CD8-positive, alpha-beta memory T cell (primary cell): ENCODE measurements at regions not wholly inside any gene's neighbourhood (a gene's known extent, or its start where the extent isn't known, plus 50 kb on each side); places are given as distances from the start of the nearest gene placed in this dataset.
A peak's percentile ranks its signal among the peaks of the same experiment; 100 is the strongest.

Source experiments
- CTCF ChIA-PET: fragments of 350-600 bp; sonication (Branson Sonifier 250); formaldehyde crosslinking; loops from one replicate; lab custom pipeline; 2021; ENCODE audit warnings: antibody characterized with exemption; lab: Charles Lee
- POLR2A ChIA-PET: fragments of 350-600 bp; sonication (Branson Sonifier 250); formaldehyde crosslinking; loops from one replicate; lab custom pipeline; 2021; ENCODE audit warnings: antibody characterized with exemption; lab: Charles Lee
- DNase-seq, 5 donors: peaks; one replicate each; pipeline versions ENCODE4 v3.0.0 to v3.0.0-alpha.2; 2020 to 2022; ENCODE audit warnings: mixed read lengths in 1 of 5
- H3K27ac ChIP-seq: one replicate; pipeline ENCODE4 v1.7.0; 2013; ENCODE audit warnings: low read depth, mild to moderate bottlenecking, low read length, moderate library complexity
- H3K27me3 ChIP-seq: 2 replicates; pipeline ENCODE4 v1.7.0; 2013; ENCODE audit warnings: low read length, mild to moderate bottlenecking; ENCODE audit not compliant: insufficient read depth, poor library complexity, severe bottlenecking
- H3K36me3 ChIP-seq: 2 replicates; pipeline ENCODE4 v1.7.0; 2013; ENCODE audit warnings: mild to moderate bottlenecking, low read length, moderate library complexity; ENCODE audit not compliant: insufficient read depth
- H3K4me1 ChIP-seq: 2 replicates; pipeline ENCODE4 v1.7.0; 2013; ENCODE audit warnings: mild to moderate bottlenecking, low read length, moderate library complexity; ENCODE audit not compliant: insufficient read depth
- H3K4me3 ChIP-seq: 2 replicates; pipeline ENCODE4 v1.7.0; 2013; ENCODE audit warnings: mild to moderate bottlenecking, low read length
- H3K9me3 ChIP-seq: 2 replicates; pipeline ENCODE4 v1.7.0; 2013; ENCODE audit warnings: mild to moderate bottlenecking, low read length
- H3K27ac Mint-ChIP-seq, 8 donors: one replicate each; pipeline ENCODE4 v1.8.0; 2020 to 2021; ENCODE audit warnings: mixed read lengths in 8 of 8, mild to moderate bottlenecking in 6 of 8, inconsistent platforms in 3 of 8, moderate library complexity in 3 of 8
- H3K27me3 Mint-ChIP-seq, 2 donors: one replicate each; pipeline ENCODE4 v1.8.0; 2020 to 2021; ENCODE audit warnings: mixed read lengths in 2 of 2, mild to moderate bottlenecking in 1 of 2, moderate library complexity in 1 of 2
- H3K36me3 Mint-ChIP-seq, 3 donors: one replicate each; pipeline ENCODE4 v1.8.0; 2020 to 2021; ENCODE audit warnings: mixed read lengths in 3 of 3, inconsistent platforms in 1 of 3, mild to moderate bottlenecking in 1 of 3
- H3K4me1 Mint-ChIP-seq, 3 donors: one replicate each; pipeline ENCODE4 v1.8.0; 2020 to 2021; ENCODE audit warnings: mixed read lengths in 3 of 3, inconsistent platforms in 1 of 3, mild to moderate bottlenecking in 1 of 3
- H3K4me3 Mint-ChIP-seq, 7 donors: one replicate each; pipeline ENCODE4 v1.8.0; 2020 to 2021; ENCODE audit warnings: mixed read lengths in 7 of 7, mild to moderate bottlenecking in 6 of 7, moderate library complexity in 4 of 7, inconsistent platforms in 2 of 7
- H3K9me3 Mint-ChIP-seq, 5 donors: one replicate each; pipeline ENCODE4 v1.8.0; 2020 to 2022; ENCODE audit warnings: mixed read lengths in 5 of 5, mild to moderate bottlenecking in 3 of 5, moderate library complexity in 2 of 5, inconsistent platforms in 1 of 5

GRCh38 chr10:2987185-2987768, 80.1 kb upstream of the PFKP start:
- H3K9me3 ChIP-seq = no peaks in the 10 kb centered on the region
- no peak overlapping the region for H3K4me3 ChIP-seq
- peaks cover 0 to 12% (median 7%) of the 10 kb centered on the region in 5 donors for H3K9me3 Mint-ChIP-seq
- H3K27ac ChIP-seq = no peak overlapping the region
- no peak overlapping the region for H3K27ac Mint-ChIP-seq
- no peak for DNase-seq
- no peak overlapping the region for H3K4me3 Mint-ChIP-seq
- no peaks in the 10 kb centered on the region for H3K4me1 ChIP-seq
- ChIA-PET POLR2A (no interaction called here), CTCF (no interaction called here)
- peaks cover 29 to 64% of the 10 kb centered on the region in 2 donors for H3K27me3 Mint-ChIP-seq
- no peaks in the 10 kb centered on the region for H3K36me3 ChIP-seq
- peaks cover 0 to 9% (median 6%) of the 10 kb centered on the region in 3 donors for H3K4me1 Mint-ChIP-seq
- H3K36me3 Mint-ChIP-seq = no peaks in the 10 kb centered on the region
- H3K27me3 ChIP-seq = peaks cover 9% of the 10 kb centered on the region

GRCh38 chr10:2986391-2986801, 81.0 kb upstream of the PFKP start:
- H3K9me3 ChIP-seq = no peaks in the 10 kb centered on the region
- H3K4me1 ChIP-seq = no peaks in the 10 kb centered on the region
- Mint-ChIP-seq H3K4me1 (peaks cover 0 to 9% (median 6%) of the 10 kb centered on the region in 3 donors), H3K27me3 (peaks cover 29 to 60% of the 10 kb centered on the region in 2 donors), H3K4me3 (peak overlapping the region in 1 of 7 donors; percentile 24), H3K9me3 (peaks cover 0 to 12% (median 7%) of the 10 kb centered on the region in 5 donors), H3K27ac (no peak overlapping the region), H3K36me3 (no peaks in the 10 kb centered on the region)
- no peak overlapping the region for H3K4me3 ChIP-seq
- H3K27me3 ChIP-seq = peaks cover 9% of the 10 kb centered on the region
- DNase-seq = no peak
- CTCF ChIA-PET = no interaction called here
- no peaks in the 10 kb centered on the region for H3K36me3 ChIP-seq
- POLR2A ChIA-PET = no interaction called here
- no peak overlapping the region for H3K27ac ChIP-seq

GRCh38 chr10:2985729-2986232, 81.6 kb upstream of the PFKP start:
- Histone ChIP-seq H3K9me3 (no peaks in the 10 kb centered on the region), H3K27me3 (peaks cover 9% of the 10 kb centered on the region), H3K4me3 (no peak overlapping the region), H3K36me3 (no peaks in the 10 kb centered on the region), H3K27ac (no peak overlapping the region), H3K4me1 (no peaks in the 10 kb centered on the region)
- ChIA-PET CTCF (no interaction called here), POLR2A (no interaction called here)
- Mint-ChIP-seq H3K4me3 (no peak overlapping the region), H3K4me1 (peaks cover 0 to 9% (median 6%) of the 10 kb centered on the region in 3 donors), H3K27ac (no peak overlapping the region), H3K9me3 (peaks cover 0 to 12% (median 7%) of the 10 kb centered on the region in 5 donors), H3K27me3 (peaks cover 24 to 54% of the 10 kb centered on the region in 2 donors), H3K36me3 (no peaks in the 10 kb centered on the region)
- DNase-seq = no peak

- ChIA-PET CTCF (no interaction called here), POLR2A (no interaction called here)
- Mint-ChIP-seq H3K4me1 (peaks cover 0 to 9% (median 6%) of the 10 kb centered on the region in 3 donors), H3K27me3 (peaks cover 24 to 52% of the 10 kb centered on the region in 2 donors), H3K36me3 (no peaks in the 10 kb centered on the region), H3K27ac (no peak overlapping the region), H3K4me3 (no peak overlapping the region), H3K9me3 (peaks cover 0 to 12% (median 7%) of the 10 kb centered on the region in 5 donors)
- no peaks in the 10 kb centered on the region for H3K4me1 ChIP-seq
- DNase-seq = no peak
- peaks cover 9% of the 10 kb centered on the region for H3K27me3 ChIP-seq
- H3K27ac ChIP-seq = no peak overlapping the region
- H3K4me3 ChIP-seq = no peak overlapping the region
- H3K9me3 ChIP-seq = no peaks in the 10 kb centered on the region
- H3K36me3 ChIP-seq = no peaks in the 10 kb centered on the region
Observed at GRCh38 chr10:2984682-2985081, 82.7 kb upstream of the PFKP start.

- no peaks in the 10 kb centered on the region for H3K36me3 ChIP-seq
- POLR2A ChIA-PET = no interaction called here
- peaks cover 0 to 3% (median 0%) of the 10 kb centered on the region in 5 donors for H3K9me3 Mint-ChIP-seq
- H3K4me1 ChIP-seq = no peaks in the 10 kb centered on the region
- no peak overlapping the region for H3K4me3 ChIP-seq
- H3K27ac ChIP-seq = no peak overlapping the region
- H3K9me3 ChIP-seq = no peaks in the 10 kb centered on the region
- H3K27me3 Mint-ChIP-seq = peaks cover 10 to 29% of the 10 kb centered on the region in 2 donors
- peaks cover 9% of the 10 kb centered on the region for H3K27me3 ChIP-seq
- H3K4me3 Mint-ChIP-seq = no peak overlapping the region
- H3K27ac Mint-ChIP-seq = no peak overlapping the region
- CTCF ChIA-PET = no interaction called here
- no peak for DNase-seq
- H3K4me1 Mint-ChIP-seq = peaks cover 0 to 9% (median 6%) of the 10 kb centered on the region in 3 donors
- no peaks in the 10 kb centered on the region for H3K36me3 Mint-ChIP-seq
Observed at GRCh38 chr10:2982146-2982545, 85.2 kb upstream of the PFKP start.

- no peak overlapping the region for H3K27ac ChIP-seq
- H3K27me3 Mint-ChIP-seq = peaks cover 7 to 24% of the 10 kb centered on the region in 2 donors
- DNase-seq = no peak
- H3K4me1 ChIP-seq = no peaks in the 10 kb centered on the region
- no peak overlapping the region for H3K4me3 ChIP-seq
- CTCF ChIA-PET = no interaction called here
- no peak overlapping the region for H3K4me3 Mint-ChIP-seq
- H3K36me3 ChIP-seq = no peaks in the 10 kb centered on the region
- H3K36me3 Mint-ChIP-seq = no peaks in the 10 kb centered on the region
- H3K9me3 Mint-ChIP-seq = peaks cover 0 to 3% (median 0%) of the 10 kb centered on the region in 5 donors
- H3K27me3 ChIP-seq = peaks cover 9% of the 10 kb centered on the region
- no peaks in the 10 kb centered on the region for H3K9me3 ChIP-seq
- peaks cover 0 to 5% (median 4%) of the 10 kb centered on the region in 3 donors for H3K4me1 Mint-ChIP-seq
- POLR2A ChIA-PET = no interaction called here
- no peak overlapping the region for H3K27ac Mint-ChIP-seq
Observed at GRCh38 chr10:2981361-2981801, 86.0 kb upstream of the PFKP start.

GRCh38 chr10:2980791-2981360, 86.5 kb upstream of the PFKP start:
- Mint-ChIP-seq H3K4me1 (peaks cover 0 to under 1% (median 0%) of the 10 kb centered on the region in 3 donors), H3K4me3 (no peak overlapping the region), H3K9me3 (no peaks in the 10 kb centered on the region), H3K36me3 (no peaks in the 10 kb centered on the region), H3K27ac (no peak overlapping the region), H3K27me3 (peaks cover 2 to 18% of the 10 kb centered on the region in 2 donors)
- POLR2A ChIA-PET = no interaction called here
- no peaks in the 10 kb centered on the region for H3K36me3 ChIP-seq
- no peaks in the 10 kb centered on the region for H3K4me1 ChIP-seq
- DNase-seq = no peak
- peaks cover 9% of the 10 kb centered on the region for H3K27me3 ChIP-seq
- CTCF ChIA-PET = no interaction called here
- no peak overlapping the region for H3K4me3 ChIP-seq
- no peak overlapping the region for H3K27ac ChIP-seq
- H3K9me3 ChIP-seq = no peaks in the 10 kb centered on the region

GRCh38 chr10:2980116-2980515, 87.2 kb upstream of the PFKP start:
- no peaks in the 10 kb centered on the region for H3K4me1 Mint-ChIP-seq
- no peak for DNase-seq
- H3K9me3 Mint-ChIP-seq = no peaks in the 10 kb centered on the region
- Histone ChIP-seq H3K4me3 (no peak overlapping the region), H3K27me3 (peaks cover 9% of the 10 kb centered on the region), H3K4me1 (no peaks in the 10 kb centered on the region), H3K27ac (no peak overlapping the region), H3K9me3 (no peaks in the 10 kb centered on the region), H3K36me3 (no peaks in the 10 kb centered on the region)
- peaks cover 1 to 12% of the 10 kb centered on the region in 2 donors for H3K27me3 Mint-ChIP-seq
- POLR2A ChIA-PET = no interaction called here
- H3K36me3 Mint-ChIP-seq = no peaks in the 10 kb centered on the region
- CTCF ChIA-PET = no interaction called here
- no peak overlapping the region for H3K4me3 Mint-ChIP-seq
- no peak overlapping the region for H3K27ac Mint-ChIP-seq
